ENCODE measurements at regions not wholly inside any gene's neighbourhood (a gene's known extent, or its start where the extent isn't known, plus 50 kb on each side); places are given as distances from the start of the nearest gene placed in this dataset.

DNA sequence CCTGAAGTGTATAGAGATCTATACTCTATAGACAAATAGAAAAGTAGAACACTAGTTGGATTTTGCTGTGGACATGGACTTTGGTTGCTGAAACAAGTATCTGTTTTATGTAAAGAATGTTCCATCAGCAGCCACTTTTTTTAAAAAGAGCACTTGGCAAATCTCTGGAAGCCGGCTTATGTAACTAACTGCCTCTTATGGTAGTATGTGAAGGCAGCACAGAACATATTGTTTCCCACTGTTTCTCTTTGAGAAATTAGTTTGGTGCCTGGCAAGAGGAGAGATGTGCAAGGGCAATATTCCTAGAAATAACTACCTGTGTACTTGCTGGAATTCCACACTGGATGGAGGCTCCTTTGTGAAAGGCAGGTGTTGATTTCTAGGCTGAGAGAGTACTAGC is 242.3 kb upstream of the PREP start:
- H3K4me3 ChIP-seq (ENCODE audit: insufficient read depth, low read length, poor library complexity, severe bottlenecking) = no peak overlapping the region
- H3K9me3 ChIP-seq (ENCODE audit: insufficient read depth, low read length) = no peaks in the 10 kb centered on the region
- no peaks in the 10 kb centered on the region for H3K36me3 ChIP-seq (ENCODE audit: low read length)
- H3K9ac ChIP-seq (ENCODE audit: low read length) = no peak overlapping the region
- no peak overlapping the region for H3K27ac ChIP-seq (ENCODE audit: low read depth, low read length)
- no peaks in the 10 kb centered on the region for H3K27me3 ChIP-seq (ENCODE audit: low read length)
- no peaks in the 10 kb centered on the region for H3K9me2 ChIP-seq (replicated peaks; ENCODE audit: insufficient read depth, low read length)
- H4K20me1 ChIP-seq (ENCODE audit: low read depth, low read length) = no peaks in the 10 kb centered on the region
- H3K4me2 ChIP-seq (ENCODE audit: low read depth, low read length, poor library complexity, severe bottlenecking) = no peak overlapping the region
- no peaks in the 10 kb centered on the region for H3K79me2 ChIP-seq (ENCODE audit: insufficient read depth, low read length)
- TF ChIP-seq EZH2phosphoT487 (conservative IDR thresholded peaks at IDR 0.05; ENCODE audit: low read length) = no peak
- TF ChIP-seq, protein P1, sequence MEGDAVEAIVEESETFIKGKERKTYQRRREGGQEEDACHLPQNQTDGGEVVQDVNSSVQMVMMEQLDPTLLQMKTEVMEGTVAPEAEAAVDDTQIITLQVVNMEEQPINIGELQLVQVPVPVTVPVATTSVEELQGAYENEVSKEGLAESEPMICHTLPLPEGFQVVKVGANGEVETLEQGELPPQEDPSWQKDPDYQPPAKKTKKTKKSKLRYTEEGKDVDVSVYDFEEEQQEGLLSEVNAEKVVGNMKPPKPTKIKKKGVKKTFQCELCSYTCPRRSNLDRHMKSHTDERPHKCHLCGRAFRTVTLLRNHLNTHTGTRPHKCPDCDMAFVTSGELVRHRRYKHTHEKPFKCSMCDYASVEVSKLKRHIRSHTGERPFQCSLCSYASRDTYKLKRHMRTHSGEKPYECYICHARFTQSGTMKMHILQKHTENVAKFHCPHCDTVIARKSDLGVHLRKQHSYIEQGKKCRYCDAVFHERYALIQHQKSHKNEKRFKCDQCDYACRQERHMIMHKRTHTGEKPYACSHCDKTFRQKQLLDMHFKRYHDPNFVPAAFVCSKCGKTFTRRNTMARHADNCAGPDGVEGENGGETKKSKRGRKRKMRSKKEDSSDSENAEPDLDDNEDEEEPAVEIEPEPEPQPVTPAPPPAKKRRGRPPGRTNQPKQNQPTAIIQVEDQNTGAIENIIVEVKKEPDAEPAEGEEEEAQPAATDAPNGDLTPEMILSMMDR (IDR thresholded peaks at IDR 0.05; ENCODE audit: insufficient read depth, low read length, poor library complexity, severe bottlenecking) = no peak
- no peaks in the 10 kb centered on the region for H3F3A ChIP-seq (ENCODE audit: insufficient read depth)
- H2AFZ ChIP-seq (ENCODE audit: low read depth, low read length, severe bottlenecking) = no peak overlapping the region

DNA sequence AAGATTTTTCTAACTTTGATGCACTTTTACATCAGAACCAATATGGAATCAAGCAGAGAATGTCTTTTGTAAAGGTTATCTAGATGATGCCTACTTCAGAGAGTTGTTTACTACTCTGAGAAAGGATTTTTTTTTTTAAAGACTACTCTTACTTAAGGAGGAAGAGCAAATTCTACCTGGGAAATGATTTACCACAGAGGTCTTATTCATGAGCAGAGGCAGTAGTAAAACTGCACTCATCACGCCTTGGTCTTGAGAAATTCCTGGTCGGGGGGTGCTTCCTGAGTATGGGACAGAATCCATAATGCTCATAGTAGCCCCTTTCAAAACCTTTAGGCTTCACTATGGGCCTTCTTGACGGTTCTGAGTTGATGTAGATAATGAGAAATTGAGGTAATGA is 241.8 kb upstream of the PREP start:
- TF ChIP-seq, protein P1 (IDR thresholded peaks at IDR 0.05; ENCODE audit: insufficient read depth, low read length, poor library complexity, severe bottlenecking) = no peak
- TF ChIP-seq EZH2phosphoT487 (conservative IDR thresholded peaks at IDR 0.05; ENCODE audit: low read length) = no peak
- Histone ChIP-seq H3K27me3 (ENCODE audit: low read length) (no peaks in the 10 kb centered on the region), H3K36me3 (ENCODE audit: low read length) (no peaks in the 10 kb centered on the region), H3K9me2 (replicated peaks; ENCODE audit: insufficient read depth, low read length) (no peaks in the 10 kb centered on the region), H3K4me3 (ENCODE audit: insufficient read depth, low read length, poor library complexity, severe bottlenecking) (no peak overlapping the region), H2AFZ (ENCODE audit: low read depth, low read length, severe bottlenecking) (no peak overlapping the region), H3K4me2 (ENCODE audit: low read depth, low read length, poor library complexity, severe bottlenecking) (no peak overlapping the region), H4K20me1 (ENCODE audit: low read depth, low read length) (no peaks in the 10 kb centered on the region), H3K9me3 (ENCODE audit: insufficient read depth, low read length) (no peaks in the 10 kb centered on the region), H3K27ac (ENCODE audit: low read depth, low read length) (no peak overlapping the region), H3K79me2 (ENCODE audit: insufficient read depth, low read length) (no peaks in the 10 kb centered on the region), H3F3A (ENCODE audit: insufficient read depth) (no peaks in the 10 kb centered on the region), H3K9ac (ENCODE audit: low read length) (no peak overlapping the region)

- no peak overlapping the region for H2AFZ ChIP-seq (ENCODE audit: low read depth, low read length, severe bottlenecking)
- no peaks in the 10 kb centered on the region for H4K20me1 ChIP-seq (ENCODE audit: low read depth, low read length)
- no peaks in the 10 kb centered on the region for H3K27me3 ChIP-seq (ENCODE audit: low read length)
- no peaks in the 10 kb centered on the region for H3K79me2 ChIP-seq (ENCODE audit: insufficient read depth, low read length)
- H3F3A ChIP-seq (ENCODE audit: insufficient read depth) = no peaks in the 10 kb centered on the region
- no peak overlapping the region for H3K9ac ChIP-seq (ENCODE audit: low read length)
- TF ChIP-seq EZH2phosphoT487 (conservative IDR thresholded peaks at IDR 0.05; ENCODE audit: low read length) = no peak
- H3K4me2 ChIP-seq (ENCODE audit: low read depth, low read length, poor library complexity, severe bottlenecking) = no peak overlapping the region
- no peaks in the 10 kb centered on the region for H3K9me2 ChIP-seq (replicated peaks; ENCODE audit: insufficient read depth, low read length)
- no peak overlapping the region for H3K4me3 ChIP-seq (ENCODE audit: insufficient read depth, low read length, poor library complexity, severe bottlenecking)
- no peaks in the 10 kb centered on the region for H3K36me3 ChIP-seq (ENCODE audit: low read length)
- no peak overlapping the region for H3K27ac ChIP-seq (ENCODE audit: low read depth, low read length)
- no peaks in the 10 kb centered on the region for H3K9me3 ChIP-seq (ENCODE audit: insufficient read depth, low read length)
These were observed 241.2 kb upstream of the PREP start for GRCh38 chr6:105644073-105644489.

DNA sequence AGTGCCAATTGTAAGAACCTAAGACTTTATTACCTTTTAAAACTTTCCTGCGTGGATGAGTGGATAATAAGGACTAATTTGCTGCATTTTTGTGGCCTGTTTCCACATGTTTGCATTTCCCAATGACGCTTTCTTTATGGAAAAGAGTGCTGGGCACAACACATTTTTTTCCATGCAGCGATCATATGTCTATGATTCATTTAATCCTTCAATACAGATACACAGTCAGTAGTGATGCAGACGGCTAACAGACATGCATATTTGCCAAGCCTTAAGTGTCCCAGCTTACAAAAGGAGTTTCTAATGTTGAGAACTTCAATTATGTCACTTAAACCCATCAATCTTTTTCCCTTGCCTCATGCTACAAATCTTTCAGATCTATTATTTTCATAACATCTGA is 239.8 kb upstream of the PREP start:
- no peaks in the 10 kb centered on the region for H3K79me2 ChIP-seq (ENCODE audit: insufficient read depth, low read length)
- no peak for TF ChIP-seq EZH2phosphoT487 (conservative IDR thresholded peaks at IDR 0.05; ENCODE audit: low read length)
- TF ChIP-seq, protein P1 (IDR thresholded peaks at IDR 0.05; ENCODE audit: insufficient read depth, low read length, poor library complexity, severe bottlenecking) = no peak
- no peak overlapping the region for H3K4me2 ChIP-seq (ENCODE audit: low read depth, low read length, poor library complexity, severe bottlenecking)
- H3K36me3 ChIP-seq (ENCODE audit: low read length) = no peaks in the 10 kb centered on the region
- no peaks in the 10 kb centered on the region for H4K20me1 ChIP-seq (ENCODE audit: low read depth, low read length)
- no peak overlapping the region for H3K4me3 ChIP-seq (ENCODE audit: insufficient read depth, low read length, poor library complexity, severe bottlenecking)
- H3K9me3 ChIP-seq (ENCODE audit: insufficient read depth, low read length) = no peaks in the 10 kb centered on the region
- H3F3A ChIP-seq (ENCODE audit: insufficient read depth) = no peaks in the 10 kb centered on the region
- H3K9ac ChIP-seq (ENCODE audit: low read length) = no peak overlapping the region
- H2AFZ ChIP-seq (ENCODE audit: low read depth, low read length, severe bottlenecking) = no peak overlapping the region
- H3K27me3 ChIP-seq (ENCODE audit: low read length) = no peaks in the 10 kb centered on the region
- H3K9me2 ChIP-seq (replicated peaks; ENCODE audit: insufficient read depth, low read length) = no peaks in the 10 kb centered on the region
- H3K27ac ChIP-seq (ENCODE audit: low read depth, low read length) = no peak overlapping the region
